ENCODE measurements at regions not wholly inside any gene's neighbourhood (a gene's known extent, or its start where the extent isn't known, plus 50 kb on each side); places are given as distances from the start of the nearest gene placed in this dataset.
A peak's percentile ranks its signal among the peaks of the same experiment; 100 is the strongest.

GRCh38 chr22:23399367-23400285, 180.5 kb downstream of the IGLL1 start:
- Histone ChIP-seq H3K4me3 (no peak overlapping the region), H2AFZ (replicated peaks) (no peak overlapping the region), H3K27ac (no peak overlapping the region), H4K20me1 (ENCODE audit: low read depth) (no peaks in the 10 kb centered on the region), H3K9me3 (ENCODE audit: low read depth) (no peaks in the 10 kb centered on the region), H3K79me2 (ENCODE audit: low read depth) (no peaks in the 10 kb centered on the region), H3K4me2 (no peak overlapping the region), H3K36me3 (no peaks in the 10 kb centered on the region), H3K4me1 (peaks cover 7% of the 10 kb centered on the region), H3F3A (ENCODE audit: low read depth) (peaks cover 10% of the 10 kb centered on the region), H3K9ac (no peak overlapping the region), H3K27me3 (no peaks in the 10 kb centered on the region)
- no peaks in the 10 kb centered on the region for H3K36me3 Mint-ChIP-seq
- no peaks in the 10 kb centered on the region for H3K27me3 Mint-ChIP-seq (ENCODE audit: insufficient read depth, low read depth)
- H3K4me1 Mint-ChIP-seq, result peaks cover 15% of the 10 kb centered on the region
- TF ChIP-seq CTCF (IDR thresholded peaks at IDR 0.05), result no peak
- no peak for TF ChIP-seq EZH2phosphoT487 (IDR thresholded peaks at IDR 0.05)
- TF ChIP-seq EZH2 (IDR thresholded peaks at IDR 0.05), result no peak
- no peak overlapping the region for H3K4me3 Mint-ChIP-seq
- no peak for DNase-seq (ENCODE audit: low spot score)
- no peak overlapping the region for H3K27ac Mint-ChIP-seq
- H3K9me3 Mint-ChIP-seq, result no peaks in the 10 kb centered on the region

GRCh38 chr22:23398701-23399366, 181.3 kb downstream of the IGLL1 start:
- Histone ChIP-seq H3K27me3 (no peaks in the 10 kb centered on the region), H3K9me3 (ENCODE audit: low read depth) (no peaks in the 10 kb centered on the region), H3K9ac (no peak overlapping the region), H4K20me1 (ENCODE audit: low read depth) (no peaks in the 10 kb centered on the region), H3K4me3 (no peak overlapping the region), H3K27ac (no peak overlapping the region), H3K4me1 (peaks cover 7% of the 10 kb centered on the region), H3K79me2 (ENCODE audit: low read depth) (no peaks in the 10 kb centered on the region), H3K4me2 (no peak overlapping the region), H3F3A (ENCODE audit: low read depth) (peaks cover 10% of the 10 kb centered on the region), H3K36me3 (no peaks in the 10 kb centered on the region), H2AFZ (replicated peaks) (no peak overlapping the region)
- no peak overlapping the region for H3K27ac Mint-ChIP-seq
- TF ChIP-seq EZH2 (IDR thresholded peaks at IDR 0.05) (no peak), EZH2phosphoT487 (IDR thresholded peaks at IDR 0.05) (no peak), CTCF (IDR thresholded peaks at IDR 0.05) (no peak)
- DNase-seq (ENCODE audit: low spot score), result no peak
- H3K9me3 Mint-ChIP-seq, result no peaks in the 10 kb centered on the region
- H3K36me3 Mint-ChIP-seq, result no peaks in the 10 kb centered on the region
- no peaks in the 10 kb centered on the region for H3K27me3 Mint-ChIP-seq (ENCODE audit: insufficient read depth, low read depth)
- no peak overlapping the region for H3K4me3 Mint-ChIP-seq
- H3K4me1 Mint-ChIP-seq, result peaks cover 10% of the 10 kb centered on the region

GRCh38 chr22:23397613-23398567, 182.2 kb downstream of the IGLL1 start:
- H3K27ac Mint-ChIP-seq, result peak overlapping the region; percentile 21
- no peaks in the 10 kb centered on the region for H3K36me3 ChIP-seq

More at GRCh38 chr22:23397613-23398567, 182.2 kb downstream of the IGLL1 start:
- TF ChIP-seq EZH2phosphoT487 (IDR thresholded peaks at IDR 0.05) (no peak), EZH2 (IDR thresholded peaks at IDR 0.05) (no peak)
- H4K20me1 ChIP-seq (ENCODE audit: low read depth), result no peaks in the 10 kb centered on the region
- no peak overlapping the region for H3K4me3 ChIP-seq
- H3K9ac ChIP-seq, result no peak overlapping the region
- no peaks in the 10 kb centered on the region for H3K27me3 ChIP-seq
- Mint-ChIP-seq H3K27me3 (ENCODE audit: insufficient read depth, low read depth) (no peaks in the 10 kb centered on the region), H3K4me1 (peaks cover 6% of the 10 kb centered on the region), H3K9me3 (no peaks in the 10 kb centered on the region), H3K36me3 (no peaks in the 10 kb centered on the region), H3K4me3 (no peak overlapping the region)
- peaks cover 7% of the 10 kb centered on the region for H3F3A ChIP-seq (ENCODE audit: low read depth)
- no peak overlapping the region for H2AFZ ChIP-seq (replicated peaks)
- H3K9me3 ChIP-seq (ENCODE audit: low read depth), result no peaks in the 10 kb centered on the region
- DNase-seq (ENCODE audit: low spot score), result no peak
- H3K4me2 ChIP-seq, result no peak overlapping the region
- H3K79me2 ChIP-seq (ENCODE audit: low read depth), result no peaks in the 10 kb centered on the region
- H3K4me1 ChIP-seq, result peaks cover 3% of the 10 kb centered on the region
- H3K27ac ChIP-seq, result no peak overlapping the region

Data from neural progenitor cell (in vitro differentiated cells).